ENCODE measurements at regions not wholly inside any gene's neighbourhood (a gene's known extent, or its start where the extent isn't known, plus 50 kb on each side); places are given as distances from the start of the nearest gene placed in this dataset.
A peak's percentile ranks its signal among the peaks of the same experiment; 100 is the strongest.

- no peaks in the 10 kb centered on the region for H3K4me1 ChIP-seq
- ATAC-seq = no peak
Observed at GRCh38 chr18:54726143-54726542, 102.1 kb upstream of the RAB27B start.

GRCh38 chr18:54734059-54734458, 94.2 kb upstream of the RAB27B start:
- DNase-seq = no peak
- Histone ChIP-seq H3K27ac (no peak overlapping the region), H3K27me3 (no peaks in the 10 kb centered on the region), H3K9me3 (no peaks in the 10 kb centered on the region), H3K36me3 (no peaks in the 10 kb centered on the region), H3K4me1 (no peaks in the 10 kb centered on the region), H3K4me3 (no peak overlapping the region)
- intact Hi-C loops (cut with DNase I) = no loop called here
- TF ChIP-seq CTCF (IDR thresholded peaks at IDR 0.05) = no peak
- peak; percentile 97 for ATAC-seq

More at GRCh38 chr18:54726143-54726542, 102.1 kb upstream of the RAB27B start:
- H3K36me3 ChIP-seq = no peaks in the 10 kb centered on the region
- H3K9me3 ChIP-seq = no peaks in the 10 kb centered on the region
- H3K4me3 ChIP-seq = no peak overlapping the region
- no peak overlapping the region for H3K27ac ChIP-seq
- H3K27me3 ChIP-seq = no peaks in the 10 kb centered on the region
- no peak for TF ChIP-seq CTCF (IDR thresholded peaks at IDR 0.05)
- intact Hi-C loops (cut with DNase I) = no loop called here
- no peak for DNase-seq

- intact Hi-C loops (cut with DNase I) = no loop called here
- ATAC-seq (no peak), DNase-seq (no peak)
- TF ChIP-seq CTCF (IDR thresholded peaks at IDR 0.05) = no peak
- Histone ChIP-seq H3K27me3 (no peaks in the 10 kb centered on the region), H3K4me1 (no peaks in the 10 kb centered on the region), H3K4me3 (no peak overlapping the region), H3K36me3 (no peaks in the 10 kb centered on the region), H3K9me3 (no peaks in the 10 kb centered on the region), H3K27ac (no peak overlapping the region)
Observed at GRCh38 chr18:54736981-54737380, 91.3 kb upstream of the RAB27B start.

GRCh38 chr18:54737986-54738385, 90.3 kb upstream of the RAB27B start:
- DNase-seq (no peak), ATAC-seq (no peak)
- TF ChIP-seq CTCF (IDR thresholded peaks at IDR 0.05) = no peak
- no peak overlapping the region for H3K27ac ChIP-seq
- H3K4me3 ChIP-seq = no peak overlapping the region
- no peaks in the 10 kb centered on the region for H3K4me1 ChIP-seq
- H3K9me3 ChIP-seq = no peaks in the 10 kb centered on the region
- intact Hi-C loops (cut with DNase I) = no loop called here
- H3K36me3 ChIP-seq = no peaks in the 10 kb centered on the region
- no peaks in the 10 kb centered on the region for H3K27me3 ChIP-seq

DNA sequence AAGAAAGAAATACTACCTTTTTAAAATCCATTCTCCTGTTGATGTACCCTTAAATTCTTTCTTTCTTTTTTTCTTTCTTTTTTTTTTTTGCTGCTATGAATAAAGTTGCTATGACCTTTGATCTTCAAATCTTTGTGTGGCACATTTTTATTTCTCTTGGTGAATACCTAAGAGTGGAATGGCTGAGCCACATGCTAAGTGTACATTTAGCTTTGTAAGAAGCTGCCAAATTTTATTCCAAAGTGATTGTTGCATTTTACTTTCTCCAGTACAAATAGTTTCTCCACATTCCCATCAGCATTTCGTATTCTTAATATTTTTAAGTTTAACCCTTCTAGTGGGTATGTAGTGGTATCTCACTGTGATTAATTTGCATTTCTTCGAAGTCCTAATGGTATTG, 88.8 kb upstream of the RAB27B start:
- H3K27me3 ChIP-seq = no peaks in the 10 kb centered on the region
- H3K27ac ChIP-seq = no peak overlapping the region
- no peak overlapping the region for H3K4me3 ChIP-seq
- H3K36me3 ChIP-seq = no peaks in the 10 kb centered on the region
- intact Hi-C loops (cut with DNase I) = no loop called here
- H3K9me3 ChIP-seq = no peaks in the 10 kb centered on the region
- ATAC-seq (no peak), DNase-seq (no peak)
- H3K4me1 ChIP-seq = no peaks in the 10 kb centered on the region
- no peak for TF ChIP-seq CTCF (IDR thresholded peaks at IDR 0.05)
